ENCODE measurements at regions not wholly inside any gene's neighbourhood (a gene's known extent, or its start where the extent isn't known, plus 50 kb on each side); places are given as distances from the start of the nearest gene placed in this dataset.

DNA sequence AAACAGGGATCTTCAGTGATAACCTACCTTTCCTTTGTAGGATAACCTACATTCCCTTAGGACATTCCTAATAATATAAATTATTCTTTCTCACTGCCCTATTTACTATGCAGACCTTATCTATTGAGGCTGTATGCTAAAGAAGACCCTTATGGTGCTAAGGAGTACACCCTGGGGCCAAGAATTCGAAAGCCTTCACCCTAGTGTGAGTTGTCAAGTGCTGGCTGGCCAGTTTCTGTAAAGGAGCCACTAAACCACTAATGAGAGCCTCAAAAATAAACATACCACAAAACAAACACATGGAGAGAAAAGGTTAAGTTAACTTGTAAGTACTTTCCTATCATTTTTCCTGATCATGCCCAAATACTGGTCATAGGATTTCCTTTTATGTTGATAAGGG lies 315.0 kb upstream of the CAMK1G start:
- no peak for DNase-seq (ENCODE audit: low read depth in 2 of 3, low spot score in 2 of 3)

GRCh38 chr1:209276321-209276720 lies 307.2 kb upstream of the CAMK1G start:
- no peak for DNase-seq (ENCODE audit: low read depth in 2 of 3, low spot score in 2 of 3)

- no peak for DNase-seq (ENCODE audit: low read depth in 2 of 3, low spot score in 2 of 3)
These were observed 305.9 kb upstream of the CAMK1G start for GRCh38 chr1:209277662-209278061.

DNA sequence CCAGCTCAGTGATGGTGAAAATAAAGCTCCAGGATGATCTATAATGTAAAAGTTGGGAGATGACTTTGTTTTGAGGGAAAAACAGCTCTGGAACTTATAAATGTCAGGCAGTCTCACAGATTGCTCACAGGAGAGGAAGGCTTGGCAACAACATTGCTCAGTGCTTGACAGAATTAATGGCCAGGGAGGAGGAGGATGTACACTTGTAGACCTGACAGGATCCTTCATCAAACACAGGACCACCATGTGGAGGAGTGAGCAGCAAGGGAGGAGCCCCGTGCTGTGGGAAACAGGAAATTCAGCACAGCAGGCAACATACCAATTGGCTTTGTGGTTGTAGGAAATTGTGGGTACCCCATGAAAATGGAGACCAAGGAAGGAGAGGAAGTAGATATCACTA lies 291.8 kb upstream of the CAMK1G start:
- DNase-seq (ENCODE audit: low read depth in 2 of 3, low spot score in 2 of 3), result peak in 1 of 3 donors; percentile 37

- DNase-seq (ENCODE audit: low read depth in 2 of 3, low spot score in 2 of 3), result no peak
These were observed 280.5 kb upstream of the CAMK1G start for GRCh38 chr1:209302779-209303568.

DNA sequence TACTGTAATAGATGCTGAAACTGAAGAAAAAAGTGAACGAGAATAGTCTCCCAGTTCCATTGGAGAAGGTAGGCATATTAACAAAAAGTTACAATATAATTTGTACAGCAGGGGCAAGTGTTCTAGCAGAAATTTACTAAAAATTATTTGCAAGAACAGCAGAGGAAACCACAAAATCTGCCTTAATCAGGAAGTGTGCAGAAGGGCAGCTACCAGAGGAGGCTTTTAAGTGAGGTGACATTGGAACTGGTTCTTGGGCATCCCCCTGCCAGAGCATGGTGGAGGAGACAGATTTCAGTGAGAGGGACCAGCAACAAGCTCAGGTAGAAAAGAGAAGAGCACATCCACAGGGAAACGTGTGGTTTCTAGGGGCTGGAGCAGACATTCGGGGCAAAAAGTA lies 279.3 kb upstream of the CAMK1G start:
- DNase-seq (ENCODE audit: low read depth in 2 of 3, low spot score in 2 of 3), result peak in 1 of 3 donors; percentile 46

GRCh38 chr1:209305221-209305954 lies 278.1 kb upstream of the CAMK1G start:
- DNase-seq (ENCODE audit: low read depth in 2 of 3, low spot score in 2 of 3), result no peak

DNA sequence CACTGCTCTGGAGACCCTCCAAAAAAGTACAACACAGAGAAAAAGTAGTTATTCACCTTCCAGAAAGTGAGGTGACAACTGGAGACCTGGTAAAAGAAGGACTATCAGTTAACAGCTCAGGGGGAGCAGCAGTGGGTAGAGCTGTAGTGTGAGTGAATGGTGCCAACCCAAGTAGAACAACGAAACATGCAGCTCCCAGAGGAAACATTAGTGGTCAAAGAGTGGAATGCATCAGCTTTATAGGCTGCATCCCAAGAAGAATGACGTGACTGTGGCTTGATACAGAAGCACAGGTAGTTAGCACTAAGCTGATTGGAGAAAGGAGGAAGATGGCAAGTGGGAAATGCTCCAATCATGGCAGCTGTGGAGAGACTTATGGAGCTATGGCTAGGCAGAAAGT lies 275.7 kb upstream of the CAMK1G start:
- DNase-seq (ENCODE audit: low read depth in 2 of 3, low spot score in 2 of 3), result no peak

DNA sequence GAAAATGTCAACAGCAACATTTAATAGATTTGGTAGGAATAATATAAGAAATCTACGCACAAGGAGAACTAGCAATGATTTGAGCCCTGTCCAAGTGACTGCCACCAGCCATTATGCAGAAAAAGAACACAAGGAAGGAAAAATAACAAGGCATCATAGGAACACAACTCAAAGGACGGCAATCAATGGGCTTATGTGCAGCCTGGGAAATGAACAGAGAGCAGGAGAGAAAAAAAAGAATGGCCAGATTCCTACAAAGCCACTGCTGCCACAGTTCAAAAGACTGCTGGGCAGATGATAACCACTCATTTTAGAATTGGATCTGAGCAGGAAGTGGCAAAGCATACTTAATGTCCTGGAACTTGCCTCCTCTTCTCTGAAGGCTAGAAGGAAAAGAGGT lies 274.3 kb upstream of the CAMK1G start:
- no peak for DNase-seq (ENCODE audit: low read depth in 2 of 3, low spot score in 2 of 3)

GRCh38 chr1:209311770-209312169 lies 271.7 kb upstream of the CAMK1G start:
- DNase-seq (ENCODE audit: low read depth in 2 of 3, low spot score in 2 of 3), result no peak

GRCh38 chr1:209316929-209317328 lies 266.6 kb upstream of the CAMK1G start:
- DNase-seq (ENCODE audit: low read depth in 2 of 3, low spot score in 2 of 3), result no peak

DNA sequence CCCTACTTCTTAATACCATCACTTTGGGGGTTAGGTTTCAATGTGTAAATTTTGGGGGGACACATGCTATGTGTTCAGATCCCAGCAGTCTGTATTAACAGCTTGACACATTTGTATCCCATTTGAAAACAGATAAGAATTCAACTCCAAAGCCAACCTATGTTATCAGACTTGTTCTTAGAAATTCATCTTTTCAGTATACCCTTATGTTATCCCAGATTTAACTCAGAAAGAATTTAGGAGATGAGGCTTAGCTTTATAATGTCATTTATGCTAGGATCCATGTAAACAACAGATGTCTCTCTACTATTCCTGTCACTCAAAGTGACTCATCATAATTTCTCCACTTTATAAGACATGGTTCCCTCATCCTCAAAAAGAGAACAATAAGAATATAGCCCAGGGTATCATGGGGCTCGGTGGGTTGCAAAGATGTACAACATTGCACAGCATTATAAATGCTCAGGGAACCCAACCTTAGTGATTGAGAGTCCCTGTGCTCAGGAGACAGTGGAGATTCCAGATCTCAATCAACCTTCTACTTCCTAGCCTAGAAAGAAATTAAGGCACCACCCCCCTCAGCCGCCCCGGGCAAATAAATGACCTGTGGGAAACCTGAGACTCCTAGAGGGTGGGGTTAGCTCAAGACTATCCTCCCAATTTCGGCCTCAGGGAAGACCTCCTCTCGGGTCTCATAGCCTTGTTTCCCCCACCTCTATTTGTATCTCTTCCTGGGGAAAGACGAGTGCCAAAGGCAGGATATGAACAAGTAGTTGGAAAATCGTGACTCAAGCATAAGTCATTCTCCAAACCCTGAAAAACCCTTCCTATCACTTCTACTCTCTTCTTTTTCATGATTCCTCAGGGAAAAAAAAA lies 265.1 kb upstream of the CAMK1G start:
- DNase-seq (ENCODE audit: low read depth in 2 of 3, low spot score in 2 of 3), result no peak

DNA sequence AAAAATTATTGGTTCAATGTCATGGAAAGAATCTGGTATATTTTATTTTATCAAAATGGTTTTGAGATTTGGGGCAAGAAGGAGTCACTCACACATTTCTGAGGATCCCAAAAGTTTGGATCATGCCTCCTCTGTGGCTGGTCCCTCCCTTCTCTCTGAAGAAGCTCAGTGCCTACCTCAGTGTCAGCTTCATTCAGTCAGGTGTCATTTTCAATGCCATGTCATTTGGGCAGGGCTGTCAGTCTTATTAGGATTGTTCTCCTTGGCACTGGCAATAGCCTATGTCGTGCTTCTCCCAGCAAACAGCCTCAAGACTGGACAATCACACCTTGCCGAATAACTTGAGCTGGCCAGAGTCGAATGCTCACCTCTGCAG lies 264.5 kb upstream of the CAMK1G start:
- no peak for DNase-seq (ENCODE audit: low read depth in 2 of 3, low spot score in 2 of 3)

DNA sequence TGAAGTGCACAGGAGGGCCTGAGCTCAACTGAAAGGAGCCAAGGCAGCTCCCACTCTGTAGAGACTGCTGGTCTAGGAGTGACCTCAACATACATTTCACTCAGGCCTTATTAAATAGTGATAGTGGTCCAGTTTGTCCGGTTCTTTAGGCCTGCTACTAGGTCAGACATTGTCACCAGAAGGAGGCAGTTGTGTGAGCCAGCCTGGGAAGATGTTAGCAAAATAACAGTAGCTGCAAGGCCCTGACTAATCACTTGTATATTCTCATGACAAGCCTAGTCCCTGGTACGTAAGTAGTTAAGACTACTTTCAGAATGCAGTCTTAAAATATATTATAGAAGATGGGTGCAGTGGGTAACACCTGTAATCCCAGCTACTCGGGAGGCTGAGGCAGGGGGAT lies 264.0 kb upstream of the CAMK1G start:
- DNase-seq (ENCODE audit: low read depth in 2 of 3, low spot score in 2 of 3), result no peak

DNA sequence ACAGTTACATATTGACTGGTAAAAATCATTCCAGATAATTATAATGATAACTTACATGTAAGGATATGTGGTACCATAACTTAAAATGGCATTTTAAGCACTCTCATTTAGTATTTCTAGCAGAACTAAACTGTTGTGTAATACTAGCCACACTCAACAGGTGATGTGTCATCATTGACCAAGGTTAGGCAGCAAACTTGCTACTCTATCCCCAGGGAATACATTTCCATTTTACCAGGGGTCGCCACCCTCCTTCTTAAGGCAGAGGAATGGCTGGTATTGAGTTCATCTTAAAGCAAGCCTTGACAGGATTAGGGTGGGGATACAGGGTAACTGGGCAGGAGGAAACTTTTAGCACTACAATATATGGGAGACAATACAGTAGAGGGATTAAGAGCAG lies 259.8 kb upstream of the CAMK1G start:
- DNase-seq (ENCODE audit: low read depth in 2 of 3, low spot score in 2 of 3), result no peak

DNA sequence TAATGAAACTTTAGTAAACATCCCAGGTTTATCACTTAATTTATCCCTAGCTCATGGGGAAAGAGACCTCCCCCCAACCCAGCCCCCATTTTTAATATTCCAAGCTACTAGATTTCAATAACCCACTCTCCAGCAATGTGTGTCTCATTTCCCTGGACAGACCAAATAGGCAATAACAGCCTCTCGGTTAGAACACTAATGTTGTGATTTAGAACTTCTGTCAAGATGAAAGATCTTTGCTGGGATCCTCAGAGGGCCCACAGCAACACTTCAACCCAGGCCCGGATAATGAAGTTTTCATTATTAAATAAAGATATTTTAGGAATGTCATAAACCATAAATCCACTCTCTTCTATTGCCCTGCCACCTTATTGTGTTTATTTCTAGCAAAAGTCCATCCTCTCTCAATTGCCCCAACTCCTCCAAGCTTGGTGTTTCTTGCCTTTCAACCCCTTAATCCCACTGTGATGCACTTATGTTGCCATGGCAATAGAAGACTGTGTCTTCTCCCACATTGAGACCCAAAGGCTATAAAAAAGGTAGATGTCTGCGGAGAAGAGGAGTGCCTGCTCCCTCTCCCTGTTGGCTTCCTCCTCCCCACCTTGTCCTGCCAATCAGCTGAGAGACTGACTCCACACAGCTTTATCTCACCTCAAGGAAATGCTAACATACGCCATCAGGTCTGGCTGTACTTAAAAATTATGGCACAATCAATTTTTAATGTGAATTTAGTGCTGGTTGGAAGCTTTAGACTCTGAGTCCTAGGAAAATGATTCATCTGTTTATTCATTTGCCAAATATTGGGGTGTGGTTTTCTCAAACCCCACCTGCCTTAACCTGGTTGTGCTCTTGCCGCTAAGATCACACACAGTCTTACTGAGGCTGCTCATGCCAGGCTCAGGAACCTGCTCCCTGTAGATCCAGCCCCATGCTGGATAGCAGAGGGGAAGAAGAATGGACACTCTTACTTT lies 258.3 kb upstream of the CAMK1G start:
- DNase-seq (ENCODE audit: low read depth in 2 of 3, low spot score in 2 of 3), result no peak

GRCh38 chr1:209326076-209326475 lies 257.4 kb upstream of the CAMK1G start:
- no peak for DNase-seq (ENCODE audit: low read depth in 2 of 3, low spot score in 2 of 3)

DNA sequence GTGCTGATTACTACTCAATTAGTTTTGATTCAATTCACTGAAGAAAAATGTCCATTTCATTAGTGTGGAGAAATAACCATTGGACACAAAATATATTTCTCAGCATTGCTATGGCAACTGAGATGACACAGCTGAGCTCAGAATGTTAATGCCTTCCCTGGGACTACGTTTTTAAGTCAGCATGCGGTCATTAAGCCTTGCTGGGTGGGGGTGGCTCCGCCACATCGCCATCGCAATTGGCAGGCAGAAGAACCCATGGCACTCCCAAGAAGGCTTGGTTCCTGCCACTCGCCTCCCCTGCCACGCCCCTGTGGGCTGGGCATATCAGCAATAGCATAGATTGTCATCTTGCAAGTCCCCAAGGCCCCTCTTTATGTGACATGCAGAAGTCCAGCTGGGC lies 256.7 kb upstream of the CAMK1G start:
- DNase-seq (ENCODE audit: low read depth in 2 of 3, low spot score in 2 of 3), result no peak

DNA sequence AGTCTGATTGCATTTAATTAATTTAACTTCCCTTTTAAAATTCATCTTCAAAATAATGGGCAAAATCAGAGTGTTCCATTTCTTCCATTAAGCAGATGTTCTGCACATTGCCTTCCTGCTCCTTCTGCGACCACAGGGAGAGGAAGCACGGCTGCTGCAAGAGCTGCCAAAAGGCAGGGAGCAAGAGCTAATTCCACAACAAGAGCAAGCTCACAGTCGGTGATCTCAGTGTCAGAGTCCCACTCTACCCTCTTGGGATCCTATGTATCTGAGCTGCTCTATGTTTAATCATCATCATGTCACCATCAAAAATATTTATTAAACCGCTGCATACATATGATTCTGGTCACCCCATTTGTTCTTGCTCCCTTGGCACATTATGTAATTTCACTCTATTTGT lies 255.3 kb upstream of the CAMK1G start:
- DNase-seq (ENCODE audit: low read depth in 2 of 3, low spot score in 2 of 3), result no peak

DNA sequence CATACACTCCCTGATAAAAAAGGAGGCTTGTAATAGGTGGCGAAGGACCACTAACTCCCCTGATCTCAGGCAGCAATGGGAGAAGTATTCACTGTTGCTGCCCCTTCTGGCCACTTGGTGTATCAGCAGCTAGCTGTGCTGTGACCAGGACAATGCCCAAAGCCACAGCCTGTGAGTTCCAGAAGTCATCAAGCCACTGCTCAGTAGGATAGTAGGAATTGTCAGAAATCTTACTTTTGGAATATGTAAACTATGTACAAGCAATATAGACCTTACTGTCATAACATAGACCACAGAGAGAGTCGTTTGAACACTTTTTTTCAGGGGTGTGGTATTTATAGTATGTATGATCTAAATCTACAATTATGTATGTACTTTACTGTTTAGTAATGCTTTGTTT lies 248.3 kb upstream of the CAMK1G start:
- DNase-seq (ENCODE audit: low read depth in 2 of 3, low spot score in 2 of 3), result peak in 1 of 3 donors; percentile 39
